ENCODE measurements at regions not wholly inside any gene's neighbourhood (a gene's known extent, or its start where the extent isn't known, plus 50 kb on each side); places are given as distances from the start of the nearest gene placed in this dataset.

GRCh38 chr10:53088961-53089360 is 316.4 kb upstream of the MBL2 start:
- DNase-seq (ENCODE audit: low read depth in 1 of 2, low spot score in 1 of 2), result no peak
- TF ChIP-seq CTCF (IDR thresholded peaks at IDR 0.05; ENCODE audit: low read depth, low read length), result no peak
- Histone ChIP-seq H3K36me3 (no peaks in the 10 kb centered on the region), H3K4me1 (ENCODE audit: low read depth) (no peaks in the 10 kb centered on the region), H3K9me3 (ENCODE audit: low read depth) (no peaks in the 10 kb centered on the region), H3K27me3 (no peaks in the 10 kb centered on the region), H3K27ac (no peak overlapping the region), H3K4me3 (no peak overlapping the region)

GRCh38 chr10:53079283-53079682 is 306.7 kb upstream of the MBL2 start:
- no peaks in the 10 kb centered on the region for H3K36me3 ChIP-seq
- H3K27ac ChIP-seq, result no peak overlapping the region
- H3K9me3 ChIP-seq (ENCODE audit: low read depth), result no peaks in the 10 kb centered on the region
- H3K27me3 ChIP-seq, result no peaks in the 10 kb centered on the region
- TF ChIP-seq CTCF (IDR thresholded peaks at IDR 0.05; ENCODE audit: low read depth, low read length), result no peak
- no peak overlapping the region for H3K4me3 ChIP-seq
- no peaks in the 10 kb centered on the region for H3K4me1 ChIP-seq (ENCODE audit: low read depth)
- no peak for DNase-seq (ENCODE audit: low read depth in 1 of 2, low spot score in 1 of 2)

GRCh38 chr10:53076948-53077347 is 304.4 kb upstream of the MBL2 start:
- Histone ChIP-seq H3K4me3 (no peak overlapping the region), H3K27ac (no peak overlapping the region), H3K9me3 (ENCODE audit: low read depth) (no peaks in the 10 kb centered on the region), H3K4me1 (ENCODE audit: low read depth) (no peaks in the 10 kb centered on the region), H3K36me3 (no peaks in the 10 kb centered on the region), H3K27me3 (no peaks in the 10 kb centered on the region)
- DNase-seq (ENCODE audit: low read depth in 1 of 2, low spot score in 1 of 2), result no peak
- TF ChIP-seq CTCF (IDR thresholded peaks at IDR 0.05; ENCODE audit: low read depth, low read length), result no peak

- no peak for TF ChIP-seq CTCF (IDR thresholded peaks at IDR 0.05; ENCODE audit: low read depth, low read length)
- Histone ChIP-seq H3K4me1 (ENCODE audit: low read depth) (no peaks in the 10 kb centered on the region), H3K27ac (no peak overlapping the region), H3K9me3 (ENCODE audit: low read depth) (no peaks in the 10 kb centered on the region), H3K4me3 (no peak overlapping the region), H3K27me3 (no peaks in the 10 kb centered on the region), H3K36me3 (no peaks in the 10 kb centered on the region)
- DNase-seq (ENCODE audit: low read depth in 1 of 2, low spot score in 1 of 2), result no peak
Observed at GRCh38 chr10:53075469-53075868, 302.9 kb upstream of the MBL2 start.

GRCh38 chr10:53072144-53072543 is 299.6 kb upstream of the MBL2 start:
- TF ChIP-seq CTCF (IDR thresholded peaks at IDR 0.05; ENCODE audit: low read depth, low read length), result no peak
- no peak for DNase-seq (ENCODE audit: low read depth in 1 of 2, low spot score in 1 of 2)
- Histone ChIP-seq H3K27ac (no peak overlapping the region), H3K36me3 (no peaks in the 10 kb centered on the region), H3K4me3 (no peak overlapping the region), H3K9me3 (ENCODE audit: low read depth) (no peaks in the 10 kb centered on the region), H3K27me3 (no peaks in the 10 kb centered on the region), H3K4me1 (ENCODE audit: low read depth) (no peaks in the 10 kb centered on the region)
